ENCODE measurements at regions not wholly inside any gene's neighbourhood (a gene's known extent, or its start where the extent isn't known, plus 50 kb on each side); places are given as distances from the start of the nearest gene placed in this dataset.

DNA sequence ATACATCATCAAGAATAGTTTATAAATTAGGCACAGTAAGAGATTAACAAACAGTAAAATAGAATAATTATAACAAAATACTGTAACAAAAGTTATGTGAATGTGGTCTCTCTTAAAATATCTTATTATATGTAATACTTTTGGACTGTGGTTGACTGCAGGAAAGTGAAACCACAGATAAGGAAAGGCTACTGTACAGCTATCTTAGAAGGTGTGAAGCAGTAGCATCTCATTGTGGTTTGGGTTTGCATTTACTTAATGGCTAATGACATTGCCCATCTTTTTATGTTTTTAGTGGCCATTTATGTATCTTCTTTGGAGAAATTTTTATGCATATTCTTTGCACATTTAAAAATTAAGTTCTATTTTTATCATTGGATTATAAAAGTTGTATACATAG is 296.4 kb upstream of the MAGI2 start:
- TF ChIP-seq, protein P1, sequence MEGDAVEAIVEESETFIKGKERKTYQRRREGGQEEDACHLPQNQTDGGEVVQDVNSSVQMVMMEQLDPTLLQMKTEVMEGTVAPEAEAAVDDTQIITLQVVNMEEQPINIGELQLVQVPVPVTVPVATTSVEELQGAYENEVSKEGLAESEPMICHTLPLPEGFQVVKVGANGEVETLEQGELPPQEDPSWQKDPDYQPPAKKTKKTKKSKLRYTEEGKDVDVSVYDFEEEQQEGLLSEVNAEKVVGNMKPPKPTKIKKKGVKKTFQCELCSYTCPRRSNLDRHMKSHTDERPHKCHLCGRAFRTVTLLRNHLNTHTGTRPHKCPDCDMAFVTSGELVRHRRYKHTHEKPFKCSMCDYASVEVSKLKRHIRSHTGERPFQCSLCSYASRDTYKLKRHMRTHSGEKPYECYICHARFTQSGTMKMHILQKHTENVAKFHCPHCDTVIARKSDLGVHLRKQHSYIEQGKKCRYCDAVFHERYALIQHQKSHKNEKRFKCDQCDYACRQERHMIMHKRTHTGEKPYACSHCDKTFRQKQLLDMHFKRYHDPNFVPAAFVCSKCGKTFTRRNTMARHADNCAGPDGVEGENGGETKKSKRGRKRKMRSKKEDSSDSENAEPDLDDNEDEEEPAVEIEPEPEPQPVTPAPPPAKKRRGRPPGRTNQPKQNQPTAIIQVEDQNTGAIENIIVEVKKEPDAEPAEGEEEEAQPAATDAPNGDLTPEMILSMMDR (IDR thresholded peaks at IDR 0.05), result no peak
- TF ChIP-seq POLR2AphosphoS5 (IDR thresholded peaks at IDR 0.05), result no peak
- no peak for TF ChIP-seq POLR2A (IDR thresholded peaks at IDR 0.05)

Data from stomach (tissue), 4 donors.